SH-SY5Y (cell line): ENCODE measurements at regions not wholly inside any gene's neighbourhood (a gene's known extent, or its start where the extent isn't known, plus 50 kb on each side); places are given as distances from the start of the nearest gene placed in this dataset.

Experiments
- GATA2 ChIP-seq: IDR thresholded peaks from 2 replicates; pipeline ENCODE4 v1.6.1; 2011; ENCODE audit warnings: mild to moderate bottlenecking, low read depth, low read length
- GATA3 ChIP-seq: IDR thresholded peaks from 2 replicates; pipeline ENCODE4 v1.6.1; 2011; ENCODE audit warnings: low read depth, mild to moderate bottlenecking, low read length, moderate library complexity

DNA sequence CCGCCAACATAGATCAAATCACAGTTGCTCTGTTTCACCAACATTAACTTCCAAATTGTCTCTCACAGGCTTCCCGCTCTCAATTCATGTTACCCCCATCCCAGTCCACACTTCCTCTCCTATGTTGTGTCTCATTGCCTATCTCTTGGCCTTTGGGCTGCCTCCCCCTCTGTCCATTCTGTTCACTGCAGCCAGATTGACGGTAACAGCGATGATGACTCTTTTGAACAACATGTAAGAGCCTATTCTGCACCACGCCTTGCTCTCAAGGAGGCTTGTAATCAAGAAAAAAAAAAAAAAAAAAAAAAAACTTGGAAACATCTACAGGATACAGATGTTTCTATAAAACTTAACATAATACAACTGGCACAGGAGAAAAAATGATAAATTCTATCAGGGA lies 77.3 kb upstream of the RMDN2 start:
- TF ChIP-seq GATA2, result no peak
- TF ChIP-seq GATA3, result no peak
